HG03342 (cell line): ENCODE measurements at regions not wholly inside any gene's neighbourhood (a gene's known extent, or its start where the extent isn't known, plus 50 kb on each side); places are given as distances from the start of the nearest gene placed in this dataset.
"Not testable (repeated sequence)": the region's sequence is repeated elsewhere in the genome, so short reads cannot be mapped to it uniquely, and the experiment has no call there.

Source experiments
- ATAC-seq: cut with Tn5 transposase; IDR thresholded peaks from one replicate; pipeline ENCODE4 v1.9.1; 2021; ENCODE audit warnings: mild to moderate bottlenecking, moderate library complexity; ENCODE audit not compliant: unreplicated experiment

GRCh38 chr1:208461680-208462079 lies 217.5 kb upstream of the PLXNA2 start:
- no peak for ATAC-seq

DNA sequence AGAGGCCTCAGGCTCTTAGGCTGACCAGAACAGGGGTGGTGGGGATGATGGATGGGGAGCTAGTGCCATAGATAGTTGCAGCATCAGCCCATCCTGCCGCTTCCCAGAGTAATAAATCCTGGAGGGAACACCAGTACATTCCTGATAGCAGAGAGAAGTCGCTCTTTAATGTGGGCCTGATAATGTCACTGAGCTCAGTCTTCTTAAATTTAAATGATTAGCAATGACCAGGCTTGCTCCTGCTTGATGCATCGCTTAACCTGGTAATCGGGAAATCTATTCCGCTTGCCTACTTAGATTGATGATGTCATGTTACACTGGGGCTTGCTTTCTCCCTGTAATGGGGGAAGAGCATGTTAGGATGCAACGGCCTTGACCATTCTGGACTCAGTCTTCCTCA lies 218.6 kb upstream of the PLXNA2 start:
- no peak for ATAC-seq

- ATAC-seq: no peak
These were observed 221.1 kb upstream of the PLXNA2 start for GRCh38 chr1:208465266-208465665.

GRCh38 chr1:208465786-208466590 lies 221.8 kb upstream of the PLXNA2 start:
- no peak for ATAC-seq

- ATAC-seq: no peak
These were observed 223.1 kb upstream of the PLXNA2 start for GRCh38 chr1:208467151-208467780.

DNA sequence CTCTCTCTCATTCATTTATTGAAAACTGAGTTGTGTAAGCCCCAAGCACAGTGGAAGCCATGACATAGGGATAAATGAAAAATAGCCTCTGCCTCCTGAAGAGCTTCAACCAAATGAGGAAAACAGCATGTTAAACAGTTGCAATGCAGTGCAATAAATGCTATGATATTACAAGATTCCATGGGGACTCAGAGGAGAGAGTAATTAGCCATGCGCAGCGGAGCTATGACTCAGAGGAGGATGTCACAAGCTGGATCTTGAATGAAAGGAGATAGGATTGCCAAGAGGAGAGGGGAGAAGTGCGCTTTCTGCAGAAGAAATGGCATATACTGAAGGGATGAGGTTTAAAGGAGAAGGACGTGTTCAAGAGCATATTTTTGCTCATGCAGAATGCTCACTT lies 231.3 kb upstream of the PLXNA2 start:
- ATAC-seq: no peak

DNA sequence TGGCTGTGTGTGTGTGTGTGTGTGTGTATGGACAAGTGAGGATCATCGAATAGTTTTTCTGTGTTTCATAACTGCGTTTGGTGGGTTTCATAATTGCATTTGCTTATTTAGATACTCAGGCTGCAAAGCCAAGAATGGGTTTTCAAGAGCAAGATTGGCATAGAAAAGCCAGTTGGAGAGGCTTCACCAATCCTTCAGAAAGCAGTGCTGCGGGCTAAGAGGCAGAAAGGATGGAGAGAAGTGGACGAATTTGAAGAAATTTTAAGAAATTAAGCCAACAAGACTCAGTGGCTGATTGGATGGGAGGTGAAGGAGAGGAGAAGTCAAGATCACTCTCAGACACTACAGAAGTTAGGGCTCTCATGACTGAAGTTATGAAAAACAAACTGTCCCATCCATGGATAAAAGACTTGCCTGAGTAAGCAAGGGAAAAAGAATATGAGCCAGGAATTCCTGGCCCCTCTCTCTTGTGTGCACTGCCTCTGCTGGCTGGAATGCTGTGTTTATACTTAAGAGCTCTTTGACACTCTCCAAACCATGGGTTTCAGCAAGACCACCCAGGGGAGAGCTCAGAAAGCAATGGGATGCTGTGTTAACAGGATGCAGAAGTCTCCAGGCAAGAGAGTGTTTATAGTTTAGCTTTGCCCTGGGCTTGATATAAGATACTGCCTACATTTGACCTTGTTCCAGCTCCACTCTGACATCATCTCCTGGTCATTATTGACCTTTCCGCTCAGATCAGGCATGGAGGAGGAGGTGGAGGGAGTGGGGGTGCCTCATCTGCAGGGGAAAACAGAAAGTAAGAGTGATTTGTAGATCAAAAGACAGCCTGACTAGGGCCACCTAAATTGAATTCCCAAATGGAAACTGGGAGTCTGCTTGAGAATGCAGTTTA lies 232.0 kb upstream of the PLXNA2 start:
- no peak for ATAC-seq

GRCh38 chr1:208476846-208477170 lies 232.6 kb upstream of the PLXNA2 start:
- ATAC-seq: no peak

GRCh38 chr1:208479435-208479834 lies 235.3 kb upstream of the PLXNA2 start:
- ATAC-seq: no peak

- ATAC-seq: no peak
These were observed 241.3 kb upstream of the PLXNA2 start for GRCh38 chr1:208485512-208485911.

DNA sequence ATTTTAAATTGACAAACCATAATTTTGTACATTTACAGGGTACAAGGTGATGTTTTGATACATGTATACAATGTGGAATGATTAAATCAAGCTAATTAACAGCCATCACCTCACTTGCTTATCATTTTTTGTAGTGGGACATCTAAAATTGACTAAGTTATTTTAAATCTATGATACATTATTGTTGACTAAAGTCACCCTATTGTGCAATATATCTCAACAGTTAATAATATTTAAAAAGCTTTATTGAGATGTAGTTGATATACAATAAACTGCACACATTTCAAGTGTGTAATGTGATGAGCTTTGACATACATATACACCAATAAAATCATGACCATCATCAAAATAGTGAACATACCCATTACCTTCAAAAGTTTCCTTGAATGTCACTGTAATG lies 242.5 kb upstream of the PLXNA2 start:
- no peak for ATAC-seq

DNA sequence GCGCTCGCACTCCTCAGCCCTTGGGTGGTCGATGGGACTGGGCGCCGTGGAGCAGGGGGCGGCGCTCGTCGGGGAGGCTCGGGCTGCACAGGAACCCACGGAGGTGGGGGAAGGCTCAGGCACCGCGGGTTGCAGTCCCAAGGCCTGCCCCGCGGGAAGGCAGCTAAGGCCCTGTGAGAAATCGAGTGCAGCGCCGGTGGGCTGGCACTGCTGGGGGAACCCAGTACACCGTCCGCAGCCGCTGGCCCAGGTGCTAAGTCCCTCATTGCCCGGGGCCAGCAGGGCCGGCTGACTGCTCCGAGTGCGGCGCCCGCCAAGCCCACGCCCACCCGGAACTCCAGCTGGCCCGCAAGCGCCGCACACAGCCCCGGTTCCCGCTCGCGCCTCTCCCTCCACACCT lies 244.2 kb upstream of the PLXNA2 start:
- ATAC-seq: not testable (repeated sequence)

- no peak for ATAC-seq
These were observed 252.5 kb upstream of the PLXNA2 start for GRCh38 chr1:208496467-208497371.

- ATAC-seq: no peak
These were observed 253.8 kb upstream of the PLXNA2 start for GRCh38 chr1:208497866-208498541.

DNA sequence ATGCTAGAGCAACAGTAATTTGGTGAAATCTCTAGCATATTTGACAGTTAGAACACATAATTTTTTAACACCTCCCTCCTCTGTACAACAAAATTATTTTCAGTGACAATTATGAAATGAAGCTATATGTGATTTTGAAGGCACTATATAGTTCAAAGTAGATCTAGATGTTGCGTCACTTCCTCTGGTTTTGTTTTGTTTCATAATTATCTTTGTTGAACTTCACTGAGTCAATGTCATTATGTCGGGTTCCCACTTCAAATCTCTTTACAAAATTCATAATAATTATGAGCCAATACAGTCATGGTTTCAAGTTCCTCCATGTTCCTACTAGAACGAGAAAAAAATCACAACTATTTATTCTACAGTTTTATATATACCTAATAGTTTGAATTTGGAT lies 254.8 kb upstream of the PLXNA2 start:
- no peak for ATAC-seq

DNA sequence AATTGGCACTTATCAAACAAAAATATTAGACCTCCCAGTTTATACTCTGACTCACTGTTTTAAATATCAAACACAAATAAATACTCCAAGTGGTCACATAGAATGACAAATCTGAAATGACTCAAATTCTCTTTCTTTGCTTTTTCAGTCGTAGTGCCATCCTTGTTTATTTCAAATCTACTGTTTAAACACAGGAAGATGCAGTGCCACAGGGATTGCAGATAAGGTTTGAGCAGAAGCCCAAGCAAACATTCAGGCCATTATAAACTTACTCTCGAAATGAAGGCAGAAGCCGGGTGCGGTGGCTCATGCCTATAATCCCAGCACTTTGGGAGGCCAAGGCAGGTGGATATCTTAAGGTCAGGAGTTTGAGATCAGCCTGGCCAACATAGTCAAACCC lies 255.4 kb upstream of the PLXNA2 start:
- no peak for ATAC-seq

DNA sequence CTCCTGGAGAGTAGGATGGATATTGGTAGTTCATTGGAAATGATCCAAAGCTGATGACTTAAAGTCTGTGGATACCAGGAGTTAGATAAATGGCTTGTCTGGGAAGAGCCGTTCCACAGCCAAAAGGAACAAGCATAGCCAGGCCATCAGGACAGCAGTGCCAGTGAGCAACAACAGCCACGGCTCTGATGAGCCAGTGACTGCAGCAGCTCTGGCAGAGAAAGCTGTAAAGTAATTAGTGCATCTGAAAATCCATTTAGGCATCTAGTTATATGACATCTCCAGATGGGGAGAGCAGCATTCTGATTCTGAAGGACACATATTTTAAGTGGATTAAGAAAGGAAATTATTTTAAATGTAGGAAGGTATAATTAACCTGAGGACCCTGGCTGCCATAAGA lies 256.2 kb upstream of the PLXNA2 start:
- no peak for ATAC-seq

- ATAC-seq: no peak
These were observed 257.4 kb upstream of the PLXNA2 start for GRCh38 chr1:208501542-208501941.

DNA sequence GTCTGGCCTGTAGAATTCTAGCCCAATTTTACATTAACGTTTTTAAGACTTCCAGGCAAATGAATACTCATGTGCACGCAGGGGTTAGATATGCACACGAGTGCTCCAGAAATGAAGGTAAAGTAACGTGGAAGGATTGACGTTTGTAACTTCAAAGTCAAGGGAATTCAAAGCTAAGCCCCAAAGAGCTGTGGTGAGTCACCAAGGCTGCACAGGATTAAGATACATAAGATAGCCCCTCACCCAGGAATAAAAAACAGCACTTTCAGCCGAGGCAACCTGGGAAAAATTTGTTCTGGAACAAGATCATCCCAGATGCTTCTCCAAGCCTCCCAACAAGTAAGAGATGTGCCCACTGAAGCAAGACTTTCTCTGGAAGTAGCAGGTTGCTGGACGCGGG lies 259.6 kb upstream of the PLXNA2 start:
- ATAC-seq: no peak

DNA sequence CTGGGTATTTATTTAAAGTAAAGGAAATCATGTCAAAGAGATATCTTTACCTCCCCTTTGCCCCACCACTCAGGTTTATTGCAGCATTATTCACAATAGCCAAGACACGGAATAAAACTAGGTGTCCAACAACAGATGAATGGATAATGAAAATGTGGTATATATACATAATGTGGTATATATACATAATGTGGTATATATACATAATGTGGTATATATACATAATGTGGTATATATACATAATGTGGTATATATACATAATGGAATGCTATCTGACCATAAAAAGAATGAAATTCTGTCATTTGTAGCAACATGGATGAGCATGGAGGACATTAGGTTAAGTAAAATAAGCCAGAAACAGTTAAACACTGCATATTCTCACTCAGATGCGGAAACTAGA lies 262.6 kb upstream of the PLXNA2 start:
- ATAC-seq: no peak
